ENCODE measurements at regions not wholly inside any gene's neighbourhood (a gene's known extent, or its start where the extent isn't known, plus 50 kb on each side); places are given as distances from the start of the nearest gene placed in this dataset.

GRCh38 chr14:44873536-44873935 is 88.2 kb downstream of the KLHL28 start:
- Histone ChIP-seq H3K9me2 (replicated peaks; ENCODE audit: insufficient read depth, low read length) (no peaks in the 10 kb centered on the region), H3K4me1 (ENCODE audit: low read length) (no peaks in the 10 kb centered on the region), H3K4me3 (ENCODE audit: low read length) (no peak overlapping the region), H3K4me2 (ENCODE audit: low read depth, low read length) (no peak overlapping the region), H3K27ac (ENCODE audit: low read length) (no peak overlapping the region), H3F3A (ENCODE audit: insufficient read depth, low read length) (no peaks in the 10 kb centered on the region), H4K20me1 (ENCODE audit: insufficient read depth, low read length) (no peaks in the 10 kb centered on the region), H3K79me2 (ENCODE audit: low read length) (no peaks in the 10 kb centered on the region), H3K9me3 (replicated peaks; ENCODE audit: insufficient read depth, low read length) (no peaks in the 10 kb centered on the region), H2AFZ (ENCODE audit: low read length) (no peak overlapping the region), H3K36me3 (replicated peaks; ENCODE audit: insufficient read depth, low read length) (no peaks in the 10 kb centered on the region), H3K27me3 (replicated peaks; ENCODE audit: insufficient read depth, low read length) (no peaks in the 10 kb centered on the region), H3K9ac (ENCODE audit: low read length) (no peak overlapping the region)
- no peak for DNase-seq
- TF ChIP-seq CTCF (IDR thresholded peaks at IDR 0.05; ENCODE audit: low read length) = no peak
- TF ChIP-seq EZH2phosphoT487 (IDR thresholded peaks at IDR 0.05; ENCODE audit: low read length) = no peak
- TF ChIP-seq EZH2 (optimal IDR thresholded peaks at IDR 0.05; ENCODE audit: low read depth, low read length) = no peak

- no peaks in the 10 kb centered on the region for H3K9me2 ChIP-seq (replicated peaks; ENCODE audit: insufficient read depth, low read length)
- no peak overlapping the region for H3K27ac ChIP-seq (ENCODE audit: low read length)
- no peaks in the 10 kb centered on the region for H3F3A ChIP-seq (ENCODE audit: insufficient read depth, low read length)
- H4K20me1 ChIP-seq (ENCODE audit: insufficient read depth, low read length) = no peaks in the 10 kb centered on the region
- H3K79me2 ChIP-seq (ENCODE audit: low read length) = no peaks in the 10 kb centered on the region
- DNase-seq = no peak
- no peak overlapping the region for H3K4me2 ChIP-seq (ENCODE audit: low read depth, low read length)
- H3K4me3 ChIP-seq (ENCODE audit: low read length) = no peak overlapping the region
- no peaks in the 10 kb centered on the region for H3K9me3 ChIP-seq (replicated peaks; ENCODE audit: insufficient read depth, low read length)
- H3K4me1 ChIP-seq (ENCODE audit: low read length) = no peaks in the 10 kb centered on the region
- no peak overlapping the region for H3K9ac ChIP-seq (ENCODE audit: low read length)
- no peaks in the 10 kb centered on the region for H3K27me3 ChIP-seq (replicated peaks; ENCODE audit: insufficient read depth, low read length)
- no peak for TF ChIP-seq EZH2 (optimal IDR thresholded peaks at IDR 0.05; ENCODE audit: low read depth, low read length)
- TF ChIP-seq EZH2phosphoT487 (IDR thresholded peaks at IDR 0.05; ENCODE audit: low read length) = no peak
- TF ChIP-seq CTCF (IDR thresholded peaks at IDR 0.05; ENCODE audit: low read length) = no peak
- no peaks in the 10 kb centered on the region for H3K36me3 ChIP-seq (replicated peaks; ENCODE audit: insufficient read depth, low read length)
- no peak overlapping the region for H2AFZ ChIP-seq (ENCODE audit: low read length)
These were observed 95.0 kb downstream of the KLHL28 start for GRCh38 chr14:44866770-44867169.

- H3K4me2 ChIP-seq (ENCODE audit: low read depth, low read length) = no peak overlapping the region
- no peaks in the 10 kb centered on the region for H3K9me2 ChIP-seq (replicated peaks; ENCODE audit: insufficient read depth, low read length)
- no peak overlapping the region for H3K4me3 ChIP-seq (ENCODE audit: low read length)
- no peak overlapping the region for H3K27ac ChIP-seq (ENCODE audit: low read length)
- H3K9ac ChIP-seq (ENCODE audit: low read length) = no peak overlapping the region
- H3K27me3 ChIP-seq (replicated peaks; ENCODE audit: insufficient read depth, low read length) = no peaks in the 10 kb centered on the region
- no peak overlapping the region for H2AFZ ChIP-seq (ENCODE audit: low read length)
- no peaks in the 10 kb centered on the region for H3K9me3 ChIP-seq (replicated peaks; ENCODE audit: insufficient read depth, low read length)
- H3K36me3 ChIP-seq (replicated peaks; ENCODE audit: insufficient read depth, low read length) = no peaks in the 10 kb centered on the region
- no peaks in the 10 kb centered on the region for H4K20me1 ChIP-seq (ENCODE audit: insufficient read depth, low read length)
- TF ChIP-seq CTCF (IDR thresholded peaks at IDR 0.05; ENCODE audit: low read length) (no peak), EZH2 (optimal IDR thresholded peaks at IDR 0.05; ENCODE audit: low read depth, low read length) (no peak), EZH2phosphoT487 (IDR thresholded peaks at IDR 0.05; ENCODE audit: low read length) (no peak)
- no peaks in the 10 kb centered on the region for H3K79me2 ChIP-seq (ENCODE audit: low read length)
- H3F3A ChIP-seq (ENCODE audit: insufficient read depth, low read length) = no peaks in the 10 kb centered on the region
- H3K4me1 ChIP-seq (ENCODE audit: low read length) = no peaks in the 10 kb centered on the region
- no peak for DNase-seq
These were observed 95.4 kb downstream of the KLHL28 start for GRCh38 chr14:44866322-44866721.

Measured in MM.1S (cell line).